ENCODE measurements at regions not wholly inside any gene's neighbourhood (a gene's known extent, or its start where the extent isn't known, plus 50 kb on each side); places are given as distances from the start of the nearest gene placed in this dataset.
"Not testable (repeated sequence)": the region's sequence is repeated elsewhere in the genome, so short reads cannot be mapped to it uniquely, and the experiment has no call there.

- H3K9ac ChIP-seq (ENCODE audit: low read length) = no peak overlapping the region
- no peak overlapping the region for H3K27ac ChIP-seq (ENCODE audit: low read length)
- H3K4me3 ChIP-seq (ENCODE audit: low read length) = no peak overlapping the region
- no peaks in the 10 kb centered on the region for H3K36me3 ChIP-seq (replicated peaks; ENCODE audit: low read depth, low read length)
- no peaks in the 10 kb centered on the region for H3K79me2 ChIP-seq (ENCODE audit: low read length)
- no peaks in the 10 kb centered on the region for H3K9me3 ChIP-seq (ENCODE audit: insufficient read depth, low read length)
- H3K27me3 ChIP-seq (ENCODE audit: low read depth, low read length) = no peaks in the 10 kb centered on the region
- TF ChIP-seq CTCF (IDR thresholded peaks at IDR 0.05; ENCODE audit: low read depth, low read length) (no peak), EZH2phosphoT487 (IDR thresholded peaks at IDR 0.05; ENCODE audit: low read depth) (no peak)
- H3K4me1 ChIP-seq (ENCODE audit: low read length) = no peaks in the 10 kb centered on the region
- no peak overlapping the region for H3K4me2 ChIP-seq (ENCODE audit: low read length)
- H4K20me1 ChIP-seq (ENCODE audit: insufficient read depth, low read length) = no peaks in the 10 kb centered on the region
- H2AFZ ChIP-seq (ENCODE audit: low read depth, low read length) = no peak overlapping the region
Measured at GRCh38 chr13:65292488-65292901, 1937.6 kb downstream of the PCDH9 start.

GRCh38 chr13:65287405-65287804 lies 1942.7 kb downstream of the PCDH9 start:
- Histone ChIP-seq H4K20me1 (ENCODE audit: insufficient read depth, low read length) (no peaks in the 10 kb centered on the region), H3K79me2 (ENCODE audit: low read length) (no peaks in the 10 kb centered on the region), H3K4me3 (ENCODE audit: low read length) (no peak overlapping the region), H3K4me1 (ENCODE audit: low read length) (no peaks in the 10 kb centered on the region), H3K27me3 (ENCODE audit: low read depth, low read length) (no peaks in the 10 kb centered on the region), H3K36me3 (replicated peaks; ENCODE audit: low read depth, low read length) (no peaks in the 10 kb centered on the region), H3K4me2 (ENCODE audit: low read length) (no peak overlapping the region), H3K9ac (ENCODE audit: low read length) (no peak overlapping the region), H3K9me3 (ENCODE audit: insufficient read depth, low read length) (no peaks in the 10 kb centered on the region), H2AFZ (ENCODE audit: low read depth, low read length) (no peak overlapping the region), H3K27ac (ENCODE audit: low read length) (no peak overlapping the region)
- TF ChIP-seq CTCF (IDR thresholded peaks at IDR 0.05; ENCODE audit: low read depth, low read length) = no peak
- no peak for TF ChIP-seq EZH2phosphoT487 (IDR thresholded peaks at IDR 0.05; ENCODE audit: low read depth)

GRCh38 chr13:65275838-65276630 lies 1954.1 kb downstream of the PCDH9 start:
- Histone ChIP-seq H3K9ac (ENCODE audit: low read length) (no peak overlapping the region), H3K4me3 (ENCODE audit: low read length) (no peak overlapping the region), H3K27me3 (ENCODE audit: low read depth, low read length) (no peaks in the 10 kb centered on the region), H3K9me3 (ENCODE audit: insufficient read depth, low read length) (peaks cover 7% of the 10 kb centered on the region; the same call in 1 of the 2 replicates), H4K20me1 (ENCODE audit: insufficient read depth, low read length) (no peaks in the 10 kb centered on the region), H3K79me2 (ENCODE audit: low read length) (no peaks in the 10 kb centered on the region), H3K4me2 (ENCODE audit: low read length) (no peak overlapping the region; the same call in 1 of the 2 replicates), H3K36me3 (replicated peaks; ENCODE audit: low read depth, low read length) (no peaks in the 10 kb centered on the region), H3K27ac (ENCODE audit: low read length) (no peak overlapping the region), H3K4me1 (ENCODE audit: low read length) (peaks cover 11% of the 10 kb centered on the region), H2AFZ (ENCODE audit: low read depth, low read length) (no peak overlapping the region)
- no peak for TF ChIP-seq EZH2phosphoT487 (IDR thresholded peaks at IDR 0.05; ENCODE audit: low read depth)
- TF ChIP-seq CTCF (IDR thresholded peaks at IDR 0.05; ENCODE audit: low read depth, low read length) = no peak

- no peaks in the 10 kb centered on the region for H4K20me1 ChIP-seq (ENCODE audit: insufficient read depth, low read length)
- H3K9ac ChIP-seq (ENCODE audit: low read length) = no peak overlapping the region
- peaks cover 7% of the 10 kb centered on the region; the same call in 1 of the 2 replicates for H3K9me3 ChIP-seq (ENCODE audit: insufficient read depth, low read length)
- no peak overlapping the region for H3K4me3 ChIP-seq (ENCODE audit: low read length)
- H3K36me3 ChIP-seq (replicated peaks; ENCODE audit: low read depth, low read length) = no peaks in the 10 kb centered on the region
- no peak overlapping the region for H3K4me2 ChIP-seq (ENCODE audit: low read length)
- H3K79me2 ChIP-seq (ENCODE audit: low read length) = no peaks in the 10 kb centered on the region
- H2AFZ ChIP-seq (ENCODE audit: low read depth, low read length) = no peak overlapping the region
- no peak overlapping the region for H3K27ac ChIP-seq (ENCODE audit: low read length)
- no peak for TF ChIP-seq EZH2phosphoT487 (IDR thresholded peaks at IDR 0.05; ENCODE audit: low read depth)
- TF ChIP-seq CTCF (IDR thresholded peaks at IDR 0.05; ENCODE audit: low read depth, low read length) = no peak
- H3K27me3 ChIP-seq (ENCODE audit: low read depth, low read length) = no peaks in the 10 kb centered on the region
- peaks cover 11% of the 10 kb centered on the region for H3K4me1 ChIP-seq (ENCODE audit: low read length)
Measured at GRCh38 chr13:65275108-65275507, 1955.0 kb downstream of the PCDH9 start.

- not testable (repeated sequence) for H3K27ac ChIP-seq (ENCODE audit: low read length); H3K36me3 ChIP-seq (replicated peaks; ENCODE audit: low read depth, low read length); H3K9ac ChIP-seq (ENCODE audit: low read length); H3K79me2 ChIP-seq (ENCODE audit: low read length); H3K4me2 ChIP-seq (ENCODE audit: low read length); H3K27me3 ChIP-seq (ENCODE audit: low read depth, low read length); H3K9me3 ChIP-seq (ENCODE audit: insufficient read depth, low read length); H4K20me1 ChIP-seq (ENCODE audit: insufficient read depth, low read length); H3K4me3 ChIP-seq (ENCODE audit: low read length); H2AFZ ChIP-seq (ENCODE audit: low read depth, low read length)
- peaks cover 11% of the 10 kb centered on the region for H3K4me1 ChIP-seq (ENCODE audit: low read length)
Measured at GRCh38 chr13:65273811-65274420, 1956.2 kb downstream of the PCDH9 start.
